Natural killer cell treated with Interleukin-12 subunit alpha and Interleukin-12 subunit beta and Interleukin-15 and Interleukin-18, amount 100 ng/mL, for 72 hours (primary cell): ENCODE measurements at regions not wholly inside any gene's neighbourhood (a gene's known extent, or its start where the extent isn't known, plus 50 kb on each side); places are given as distances from the start of the nearest gene placed in this dataset.

Experiments used
- ATAC-seq, 2 donors: fragments of 150-1000 bp; cut with Tn5 transposase in 1 of 2; sonication (Bioruptor Pico), chemical (Tn5 transposase) in 1 of 2; 2 replicates each; pipeline ENCODE4 v1.10.0; 2021
- DNase-seq: peaks from one replicate; pipeline ENCODE4 v3.0.0; 2022; ENCODE audit warnings: low spot score
- H3K27ac Mint-ChIP-seq, 2 donors: 1 replicate in 1 of 2; 2 replicates in 1 of 2; pipeline ENCODE4 v1.8.0; 2022; ENCODE audit warnings: mixed read lengths in 2 of 2, mild to moderate bottlenecking in 1 of 2, moderate library complexity in 1 of 2
- H3K27me3 Mint-ChIP-seq, 2 donors: 1 replicate in 1 of 2; 2 replicates in 1 of 2; pipeline ENCODE4 v1.8.0; 2022; ENCODE audit warnings: mixed read lengths in 2 of 2
- H3K36me3 Mint-ChIP-seq: one replicate; pipeline ENCODE4 v1.8.0; 2022; ENCODE audit warnings: mixed read lengths
- H3K4me1 Mint-ChIP-seq, 2 donors: 1 replicate in 1 of 2; 2 replicates in 1 of 2; pipeline ENCODE4 v1.8.0; 2022; ENCODE audit warnings: low read depth in 2 of 2, mixed read lengths in 2 of 2, mild to moderate bottlenecking in 1 of 2
- H3K4me3 Mint-ChIP-seq: one replicate; pipeline ENCODE4 v1.8.0; 2022; ENCODE audit warnings: mixed read lengths
- H3K9me3 Mint-ChIP-seq: 2 replicates; pipeline ENCODE4 v1.8.0; 2022; ENCODE audit warnings: mixed read lengths

- peaks cover 11% of the 10 kb centered on the region for H3K9me3 Mint-ChIP-seq
- H3K27ac Mint-ChIP-seq: no peak overlapping the region
- H3K4me1 Mint-ChIP-seq: no peaks in the 10 kb centered on the region
- no peaks in the 10 kb centered on the region for H3K36me3 Mint-ChIP-seq
- H3K4me3 Mint-ChIP-seq: no peak overlapping the region
- ATAC-seq: no peak
- no peaks in the 10 kb centered on the region for H3K27me3 Mint-ChIP-seq
- no peak for DNase-seq
These were observed 584.5 kb downstream of the SLC16A7 start for GRCh38 chr12:60180298-60180697.

DNA sequence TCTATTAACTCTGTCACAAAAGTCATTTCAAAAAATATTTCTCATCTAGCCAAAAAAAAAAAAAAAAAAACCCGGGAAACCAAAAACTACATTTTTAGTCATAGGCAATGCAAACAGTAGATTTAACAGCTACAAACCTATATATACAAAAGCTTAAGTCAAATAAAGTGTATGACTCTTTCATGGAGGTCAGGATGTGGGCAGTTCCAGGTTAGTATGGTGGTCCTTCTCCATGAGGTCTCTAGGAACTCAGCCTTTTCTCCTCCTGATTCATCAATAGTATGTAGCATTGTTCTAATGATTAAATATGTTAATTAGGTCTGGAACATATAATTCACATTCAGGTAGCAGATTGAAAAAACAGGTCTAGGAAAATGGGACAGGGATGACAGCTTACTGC, 586.5 kb downstream of the SLC16A7 start:
- no peak for ATAC-seq
- no peaks in the 10 kb centered on the region for H3K27me3 Mint-ChIP-seq
- no peaks in the 10 kb centered on the region for H3K4me1 Mint-ChIP-seq
- no peak overlapping the region for H3K27ac Mint-ChIP-seq
- no peak for DNase-seq
- peaks cover 11% of the 10 kb centered on the region for H3K9me3 Mint-ChIP-seq
- H3K4me3 Mint-ChIP-seq: no peak overlapping the region
- no peaks in the 10 kb centered on the region for H3K36me3 Mint-ChIP-seq

GRCh38 chr12:60184096-60184495, 588.3 kb downstream of the SLC16A7 start:
- Mint-ChIP-seq H3K4me3 (no peak overlapping the region), H3K27ac (no peak overlapping the region), H3K9me3 (peaks cover 10% of the 10 kb centered on the region), H3K4me1 (no peaks in the 10 kb centered on the region), H3K36me3 (no peaks in the 10 kb centered on the region), H3K27me3 (no peaks in the 10 kb centered on the region)
- DNase-seq: no peak
- ATAC-seq: no peak

DNA sequence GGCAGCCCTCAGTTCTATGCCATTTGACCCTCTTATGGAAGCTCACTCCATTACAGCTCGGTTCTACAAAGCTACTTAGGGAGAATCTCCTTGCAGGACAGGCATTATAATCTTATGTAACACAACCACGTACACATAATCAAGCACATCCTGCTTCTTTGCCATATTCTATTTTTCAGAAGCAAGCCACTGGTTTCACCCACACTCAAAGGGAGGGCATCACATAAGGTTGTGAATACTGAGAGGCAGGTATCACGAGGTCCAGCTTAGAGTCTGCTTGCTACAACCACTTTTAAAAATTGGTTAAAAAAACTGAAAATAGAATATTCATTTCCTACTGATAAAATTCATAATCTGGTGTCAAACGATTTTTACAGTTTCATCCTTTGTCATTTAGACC, 589.2 kb downstream of the SLC16A7 start:
- H3K27ac Mint-ChIP-seq: no peak overlapping the region
- ATAC-seq (no peak), DNase-seq (no peak)
- H3K9me3 Mint-ChIP-seq: peaks cover 15% of the 10 kb centered on the region
- H3K27me3 Mint-ChIP-seq: no peaks in the 10 kb centered on the region
- H3K4me3 Mint-ChIP-seq: no peak overlapping the region
- no peaks in the 10 kb centered on the region for H3K36me3 Mint-ChIP-seq
- H3K4me1 Mint-ChIP-seq: no peaks in the 10 kb centered on the region

DNA sequence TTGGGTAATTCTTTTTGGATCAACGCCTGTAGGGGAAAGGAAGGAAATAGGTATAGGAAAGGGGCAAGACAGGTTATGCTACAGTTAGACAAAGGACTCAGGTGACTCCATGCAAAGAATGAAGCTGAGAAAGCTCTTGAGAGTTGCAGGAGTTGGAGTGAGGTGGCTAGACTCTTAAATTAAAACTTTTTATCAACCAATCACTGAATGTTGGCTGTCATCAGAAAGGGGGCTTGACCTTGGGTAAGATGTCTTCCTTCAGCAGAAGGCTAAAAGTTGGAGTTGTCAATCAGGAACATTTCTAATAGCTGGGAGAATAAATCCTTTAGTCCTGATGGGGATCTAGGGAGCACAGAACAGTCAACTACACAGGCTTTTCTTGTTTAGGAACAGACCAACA, 595.4 kb downstream of the SLC16A7 start:
- Mint-ChIP-seq H3K27ac (no peak overlapping the region), H3K36me3 (no peaks in the 10 kb centered on the region), H3K4me3 (no peak overlapping the region), H3K9me3 (peaks cover 16% of the 10 kb centered on the region), H3K27me3 (no peaks in the 10 kb centered on the region), H3K4me1 (no peaks in the 10 kb centered on the region)
- DNase-seq (no peak), ATAC-seq (no peak)

DNA sequence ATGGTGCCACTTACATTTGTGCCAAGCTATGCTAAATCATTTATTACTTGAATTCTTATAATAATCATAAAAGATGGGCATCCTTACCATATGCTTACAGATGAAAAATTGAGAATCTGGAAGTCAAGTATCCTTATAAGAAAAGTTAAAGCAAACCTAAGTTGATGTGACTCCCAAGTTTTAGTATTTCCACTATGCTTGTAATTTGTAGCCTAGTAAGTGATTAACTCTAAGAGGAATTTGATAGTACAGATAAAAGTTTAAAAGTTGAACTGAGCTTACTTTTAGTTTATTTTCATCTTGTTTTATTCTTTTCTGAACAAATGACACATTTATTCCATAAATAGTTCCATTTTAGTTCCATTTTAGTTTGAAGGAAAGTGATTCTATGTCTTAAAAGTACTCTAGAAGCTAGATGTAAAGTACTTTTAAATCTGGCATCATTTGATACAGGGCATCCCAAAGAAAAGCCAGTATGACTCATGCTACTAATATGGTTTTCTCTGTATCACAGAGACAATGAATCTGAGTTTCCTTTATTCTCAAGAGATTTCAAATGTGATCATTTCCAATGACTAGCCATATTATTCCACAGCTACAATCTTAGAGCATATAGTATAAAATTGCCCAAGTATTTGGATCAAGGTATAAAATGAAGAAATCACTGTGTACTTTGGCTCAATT, 596.0 kb downstream of the SLC16A7 start:
- H3K9me3 Mint-ChIP-seq: peaks cover 16% of the 10 kb centered on the region
- ATAC-seq: no peak

DNA sequence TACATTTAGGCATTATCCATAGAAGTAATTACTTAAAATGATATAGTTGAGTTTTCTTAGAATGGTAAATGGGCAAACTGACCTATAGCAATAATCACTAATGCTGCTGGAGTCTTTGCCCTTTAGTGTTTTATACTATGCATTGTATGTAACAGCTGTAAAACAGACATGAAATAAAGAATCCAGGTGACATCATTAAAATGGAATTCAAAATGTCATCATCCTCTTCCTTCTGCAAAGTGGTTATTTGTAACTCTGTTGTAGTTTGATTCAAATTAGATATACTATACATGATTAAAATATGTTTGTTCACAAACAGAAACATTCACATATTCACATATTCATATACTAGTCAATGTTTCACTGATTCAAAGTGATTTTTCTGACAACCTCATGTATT, 598.8 kb downstream of the SLC16A7 start:
- no peaks in the 10 kb centered on the region for H3K36me3 Mint-ChIP-seq
- no peak overlapping the region for H3K27ac Mint-ChIP-seq
- ATAC-seq (no peak), DNase-seq (no peak)
- peaks cover 10% of the 10 kb centered on the region for H3K9me3 Mint-ChIP-seq
- no peaks in the 10 kb centered on the region for H3K27me3 Mint-ChIP-seq
- no peaks in the 10 kb centered on the region for H3K4me1 Mint-ChIP-seq
- H3K4me3 Mint-ChIP-seq: no peak overlapping the region

More for the DNA sequence above, 596.0 kb downstream of the SLC16A7 start:
- Mint-ChIP-seq H3K27ac (no peak overlapping the region), H3K4me3 (no peak overlapping the region), H3K36me3 (no peaks in the 10 kb centered on the region), H3K27me3 (no peaks in the 10 kb centered on the region), H3K4me1 (no peaks in the 10 kb centered on the region)
- no peak for DNase-seq

GRCh38 chr12:60195483-60195882, 599.7 kb downstream of the SLC16A7 start:
- no peak for DNase-seq
- no peak overlapping the region for H3K27ac Mint-ChIP-seq
- peaks cover 7% of the 10 kb centered on the region for H3K9me3 Mint-ChIP-seq
- H3K27me3 Mint-ChIP-seq: no peaks in the 10 kb centered on the region
- no peaks in the 10 kb centered on the region for H3K4me1 Mint-ChIP-seq
- no peak for ATAC-seq
- no peak overlapping the region for H3K4me3 Mint-ChIP-seq
- H3K36me3 Mint-ChIP-seq: no peaks in the 10 kb centered on the region

GRCh38 chr12:60196366-60196765, 600.5 kb downstream of the SLC16A7 start:
- Mint-ChIP-seq H3K27ac (no peak overlapping the region), H3K4me1 (no peaks in the 10 kb centered on the region), H3K36me3 (no peaks in the 10 kb centered on the region), H3K4me3 (no peak overlapping the region), H3K9me3 (peaks cover 3% of the 10 kb centered on the region), H3K27me3 (no peaks in the 10 kb centered on the region)
- DNase-seq (no peak), ATAC-seq (no peak)

- no peaks in the 10 kb centered on the region for H3K4me1 Mint-ChIP-seq
- ATAC-seq (no peak), DNase-seq (no peak)
- H3K27ac Mint-ChIP-seq: no peak overlapping the region
- H3K9me3 Mint-ChIP-seq: peaks cover under 1% of the 10 kb centered on the region
- H3K4me3 Mint-ChIP-seq: no peak overlapping the region
- no peaks in the 10 kb centered on the region for H3K27me3 Mint-ChIP-seq
- peaks cover under 1% of the 10 kb centered on the region for H3K36me3 Mint-ChIP-seq
These were observed 601.8 kb downstream of the SLC16A7 start for GRCh38 chr12:60197589-60197988.

DNA sequence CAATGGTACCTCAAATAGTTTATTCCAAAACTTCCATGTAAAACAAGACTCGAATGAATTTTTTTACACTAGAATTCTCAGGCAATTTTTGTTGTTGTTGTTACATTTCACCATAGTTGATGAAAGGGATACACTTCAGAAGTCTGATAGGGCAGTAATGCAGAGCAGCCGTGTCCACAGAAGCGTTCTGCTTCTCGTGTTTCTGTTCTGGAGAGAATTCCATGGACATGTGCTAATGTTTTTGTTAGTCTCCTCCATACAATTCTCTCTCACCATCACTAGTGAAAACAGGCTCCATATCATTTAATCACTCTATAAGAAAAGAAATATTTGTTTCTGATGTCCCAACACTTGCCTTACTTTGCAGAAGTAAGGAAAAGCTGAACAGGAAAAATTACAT, 606.1 kb downstream of the SLC16A7 start:
- Mint-ChIP-seq H3K9me3 (peaks cover 7% of the 10 kb centered on the region), H3K27me3 (no peaks in the 10 kb centered on the region), H3K4me1 (no peaks in the 10 kb centered on the region), H3K36me3 (peaks cover 5% of the 10 kb centered on the region), H3K4me3 (no peak overlapping the region), H3K27ac (no peak overlapping the region)
- DNase-seq: no peak
- ATAC-seq: no peak

GRCh38 chr12:60205500-60205899, 609.7 kb downstream of the SLC16A7 start:
- no peak overlapping the region for H3K4me3 Mint-ChIP-seq
- ATAC-seq (no peak), DNase-seq (no peak)
- peaks cover 12% of the 10 kb centered on the region for H3K9me3 Mint-ChIP-seq
- H3K27me3 Mint-ChIP-seq: no peaks in the 10 kb centered on the region
- H3K36me3 Mint-ChIP-seq: peaks cover 5% of the 10 kb centered on the region
- H3K4me1 Mint-ChIP-seq: no peaks in the 10 kb centered on the region
- no peak overlapping the region for H3K27ac Mint-ChIP-seq

DNA sequence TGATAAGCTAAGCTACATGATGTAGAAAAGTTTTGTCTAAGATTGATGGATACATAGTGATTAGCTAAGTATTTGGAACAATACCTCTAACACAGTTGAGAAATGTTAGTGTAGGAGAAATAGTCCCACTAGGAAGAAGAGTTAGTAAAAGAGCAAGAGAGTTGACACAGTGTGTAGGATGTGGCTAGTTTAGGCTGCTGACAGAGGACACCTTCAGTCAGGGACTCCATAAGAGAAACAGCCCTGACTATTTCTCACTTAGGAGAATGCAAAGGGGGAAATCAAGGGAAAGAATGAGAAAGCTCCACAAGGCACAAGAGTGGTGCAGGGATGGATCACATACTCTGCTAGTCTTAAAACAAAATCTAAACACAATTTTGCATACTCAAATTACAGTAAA, 613.7 kb downstream of the SLC16A7 start:
- Mint-ChIP-seq H3K36me3 (peaks cover under 1% of the 10 kb centered on the region), H3K27me3 (no peaks in the 10 kb centered on the region), H3K4me1 (no peaks in the 10 kb centered on the region), H3K4me3 (no peak overlapping the region), H3K9me3 (peaks cover 9% of the 10 kb centered on the region), H3K27ac (no peak overlapping the region)
- DNase-seq (no peak), ATAC-seq (no peak)

- H3K9me3 Mint-ChIP-seq: peaks cover 13% of the 10 kb centered on the region
- ATAC-seq (no peak), DNase-seq (no peak)
- H3K4me3 Mint-ChIP-seq: no peak overlapping the region
- no peaks in the 10 kb centered on the region for H3K27me3 Mint-ChIP-seq
- H3K27ac Mint-ChIP-seq: no peak overlapping the region
- H3K4me1 Mint-ChIP-seq: no peaks in the 10 kb centered on the region
- peaks cover 4% of the 10 kb centered on the region for H3K36me3 Mint-ChIP-seq
These were observed 614.1 kb downstream of the SLC16A7 start for GRCh38 chr12:60209933-60210332.

GRCh38 chr12:60210756-60211155, 614.9 kb downstream of the SLC16A7 start:
- DNase-seq (no peak), ATAC-seq (no peak)
- Mint-ChIP-seq H3K36me3 (peaks cover 7% of the 10 kb centered on the region), H3K4me1 (no peaks in the 10 kb centered on the region), H3K27me3 (no peaks in the 10 kb centered on the region), H3K4me3 (no peak overlapping the region), H3K27ac (no peak overlapping the region), H3K9me3 (peaks cover 15% of the 10 kb centered on the region)
